H1 (cell line): ENCODE measurements at regions not wholly inside any gene's neighbourhood (a gene's known extent, or its start where the extent isn't known, plus 50 kb on each side); places are given as distances from the start of the nearest gene placed in this dataset.

Experiments
- CTCF ChIA-PET: fragments of 300-600 bp; sonication (Branson Sonifier 250); formaldehyde crosslinking; loops from one replicate; lab custom pipeline; 2021; ENCODE audit not compliant: partially characterized antibody; lab: Charles Lee
- POLR2A ChIA-PET: fragments of 300-600 bp; sonication (Branson Sonifier 250); formaldehyde crosslinking; loops from one replicate; lab custom pipeline; 2021; ENCODE audit warnings: inconsistent platforms; ENCODE audit not compliant: partially characterized antibody; lab: Charles Lee
- DNase-seq, 2 experiments: peaks; one replicate each; pipeline versions ENCODE4 v3.0.0 to v3.0.0-alpha.2; 2010 to 2022; ENCODE audit warnings: low spot score in 2 of 2, low read depth in 1 of 2, mixed read lengths in 1 of 2
- FAIRE-seq: peaks from 2 replicates; lab custom pipeline; 2011; peaks lifted over from hg19 to GRCh38; lab: Jason Lieb, UNC
- H2AFZ ChIP-seq: 2 replicates; pipeline ENCODE4 v1.8.1; 2012; ENCODE audit warnings: low read length, inconsistent platforms
- H2AK5ac ChIP-seq: 2 replicates; pipeline ENCODE4 v1.6.1; 2013; ENCODE audit warnings: low read depth, low read length
- H2BK120ac ChIP-seq: replicated peaks from 2 replicates; pipeline ENCODE3; 2013; ENCODE audit warnings: low read depth, low read length, inconsistent platforms
- H2BK12ac ChIP-seq: 2 replicates; pipeline ENCODE4 v1.6.1; 2013; ENCODE audit warnings: low read depth, low read length
- H2BK15ac ChIP-seq: 2 replicates; pipeline ENCODE4 v1.6.1; 2013; ENCODE audit warnings: low read length
- H2BK20ac ChIP-seq: 2 replicates; pipeline ENCODE4 v1.6.1; 2013; ENCODE audit warnings: low read length
- H2BK5ac ChIP-seq: 2 replicates; pipeline ENCODE4 v1.6.1; 2013; ENCODE audit warnings: low read depth, low read length
- H3K14ac ChIP-seq: 2 replicates; pipeline ENCODE4 v1.6.1; 2013; ENCODE audit warnings: inconsistent platforms; ENCODE audit not compliant: insufficient read length
- H3K18ac ChIP-seq: 2 replicates; pipeline ENCODE4 v1.6.1; 2013; ENCODE audit warnings: low read length; ENCODE audit errors: extremely low read depth
- H3K23ac ChIP-seq: 2 replicates; pipeline ENCODE4 v1.6.1; 2013; ENCODE audit warnings: inconsistent platforms; ENCODE audit not compliant: insufficient read length
- H3K23me2 ChIP-seq: 2 replicates; pipeline ENCODE4 v1.6.1; 2013; ENCODE audit warnings: low read depth, low read length
- H3K27ac ChIP-seq: 2 replicates; pipeline ENCODE4 v1.6.1; 2011; ENCODE audit warnings: low read depth, low read length, inconsistent platforms
- H3K27me3 ChIP-seq, 4 experiments: replicated peaks in 1 of 4; 1 replicate in 1 of 4; 2 replicates in 3 of 4; pipeline versions ENCODE4 v1.6.1 to v1.8.1; 2011 to 2013; ENCODE audit warnings: low read length in 3 of 4, mild to moderate bottlenecking in 3 of 4, inconsistent platforms in 2 of 4, mixed read lengths in 2 of 4, moderate library complexity in 1 of 4; ENCODE audit not compliant: control insufficient read depth in 3 of 4, insufficient read depth in 3 of 4; ENCODE audit errors: extremely low read depth in 1 of 4
- H3K36me3 ChIP-seq, 4 experiments: 2 replicates each; pipeline versions ENCODE4 v1.6.1 to v1.8.1; 2011 to 2013; ENCODE audit warnings: mild to moderate bottlenecking in 4 of 4, low read length in 3 of 4, moderate library complexity in 2 of 4, control low read depth in 1 of 4, inconsistent platforms in 1 of 4; ENCODE audit not compliant: insufficient read depth in 4 of 4, control insufficient read depth in 2 of 4
- H3K4ac ChIP-seq: replicated peaks from 2 replicates; pipeline ENCODE3; 2013; ENCODE audit warnings: low read length, low read depth, mixed read lengths, inconsistent platforms; ENCODE audit not compliant: insufficient read length
- H3K4me1 ChIP-seq, 4 experiments: replicated peaks in 1 of 4; 1 replicate in 1 of 4; 2 replicates in 3 of 4; pipeline versions ENCODE4 v1.6.1 to v1.8.1; 2011 to 2013; ENCODE audit warnings: low read length in 3 of 4, inconsistent platforms in 2 of 4, mixed read lengths in 1 of 4; ENCODE audit not compliant: insufficient read depth in 4 of 4, control insufficient read depth in 3 of 4
- H3K4me2 ChIP-seq, 2 experiments: 2 replicates each; pipeline versions ENCODE4 v1.6.1 to v1.8.1; 2011 to 2013; ENCODE audit warnings: low read depth in 2 of 2, low read length in 2 of 2, control low read depth in 1 of 2, inconsistent platforms in 1 of 2, mild to moderate bottlenecking in 1 of 2; ENCODE audit not compliant: insufficient read depth in 1 of 2
- H3K4me3 ChIP-seq, 4 experiments: fragments of 200-600, 300-600 bp in 1 of 4; sonication (generic), shearing (Covaris generic), sonication (Bioruptor Twin) in 1 of 4; 2 replicates each; pipeline versions ENCODE4 v1.5.1 to v1.8.1; 2011 to 2016; ENCODE audit warnings: low read length in 4 of 4, low read depth in 3 of 4, control low read depth in 2 of 4, inconsistent platforms in 2 of 4, mild to moderate bottlenecking in 2 of 4, mixed read lengths in 1 of 4, moderate library complexity in 1 of 4; ENCODE audit not compliant: insufficient read depth in 2 of 4; ENCODE audit errors: extremely low read depth in 1 of 4
- H3K56ac ChIP-seq: replicated peaks from 2 replicates; pipeline ENCODE3; 2013; ENCODE audit warnings: low read depth, mild to moderate bottlenecking, mixed read lengths, low read length, inconsistent platforms; ENCODE audit not compliant: insufficient read length
- H3K79me1 ChIP-seq: 2 replicates; pipeline ENCODE4 v1.6.1; 2013; ENCODE audit warnings: low read depth, low read length, control low read depth
- H3K79me2 ChIP-seq, 2 experiments: 2 replicates each; pipeline versions ENCODE4 v1.6.1 to v1.8.1; 2012 to 2013; ENCODE audit warnings: low read length in 2 of 2, mild to moderate bottlenecking in 2 of 2, inconsistent platforms in 1 of 2; ENCODE audit not compliant: insufficient read depth in 2 of 2, control insufficient read depth in 1 of 2
- H3K9ac ChIP-seq, 4 experiments: replicated peaks in 1 of 4; 1 replicate in 1 of 4; 2 replicates in 3 of 4; pipeline versions ENCODE4 v1.6.1 to v1.8.1; 2011 to 2013; ENCODE audit warnings: low read depth in 3 of 4, low read length in 3 of 4, control low read depth in 2 of 4, mild to moderate bottlenecking in 2 of 4, moderate library complexity in 2 of 4, inconsistent platforms in 1 of 4; ENCODE audit errors: extremely low read depth in 1 of 4
- H3K9me3 ChIP-seq, 2 experiments: 2 replicates each; pipeline versions ENCODE4 v1.6.1 to v1.8.1; 2012 to 2013; ENCODE audit warnings: mild to moderate bottlenecking in 2 of 2, moderate library complexity in 2 of 2, control low read depth in 1 of 2, inconsistent platforms in 1 of 2, low read depth in 1 of 2, low read length in 1 of 2, mixed read lengths in 1 of 2; ENCODE audit not compliant: insufficient read depth in 2 of 2
- H4K20me1 ChIP-seq, 2 experiments: replicated peaks in 1 of 2; 2 replicates each; pipeline versions ENCODE3 to v1.8.1; 2011 to 2013; ENCODE audit warnings: inconsistent platforms in 2 of 2, low read length in 2 of 2, mild to moderate bottlenecking in 1 of 2; ENCODE audit not compliant: insufficient read depth in 2 of 2, control insufficient read depth in 1 of 2
- H4K5ac ChIP-seq: 2 replicates; pipeline ENCODE4 v1.6.1; 2013; ENCODE audit warnings: low read length, low read depth, mixed read lengths, inconsistent platforms; ENCODE audit not compliant: insufficient read length
- H4K8ac ChIP-seq: 2 replicates; pipeline ENCODE4 v1.8.0; 2013; ENCODE audit warnings: mild to moderate bottlenecking, moderate library complexity, low read length, inconsistent platforms; ENCODE audit not compliant: insufficient read depth; ENCODE audit errors: extremely low read depth
- H4K91ac ChIP-seq: replicated peaks from 2 replicates; pipeline ENCODE3; 2013; ENCODE audit warnings: low read length, mixed read lengths, inconsistent platforms; ENCODE audit not compliant: insufficient read length
- EZH2 ChIP-seq: fragments of 200-600 bp; sonication (generic); IDR thresholded peaks from 2 replicates; pipeline ENCODE4 v1.7.1; 2012; ENCODE audit warnings: low read depth, mild to moderate bottlenecking, moderate library complexity, low read length, inconsistent platforms; ENCODE audit not compliant: severe bottlenecking
- KDM5A ChIP-seq: fragments of 200-600 bp; IDR thresholded peaks from 2 replicates; pipeline ENCODE4 v1.7.1; 2012; ENCODE audit warnings: mild to moderate bottlenecking, low read length, inconsistent platforms, mixed read lengths
- NRF1 ChIP-seq: IDR thresholded peaks from 2 replicates; pipeline ENCODE4 v1.6.1; 2011; ENCODE audit warnings: mild to moderate bottlenecking, low read depth, low read length, improper control_type of control experiment
- POLR2A ChIP-seq, 2 experiments: IDR thresholded peaks; 1 replicate in 1 of 2; 2 replicates in 1 of 2; pipeline ENCODE4 v1.6.1; 2011; ENCODE audit warnings: low read depth in 2 of 2, low read length in 2 of 2, mild to moderate bottlenecking in 2 of 2; ENCODE audit errors: control extremely low read depth in 1 of 2
- POU5F1 ChIP-seq: IDR thresholded peaks from 2 replicates; pipeline ENCODE4 v1.6.1; 2011; ENCODE audit warnings: low read depth, mild to moderate bottlenecking, low read length, moderate library complexity
- SIRT6 ChIP-seq: IDR thresholded peaks from one replicate; pipeline ENCODE4 v1.7.1; 2012; ENCODE audit warnings: low read length, inconsistent platforms
- SP4 ChIP-seq: IDR thresholded peaks from 2 replicates; pipeline ENCODE4 v1.6.1; 2012; ENCODE audit warnings: low read length, inconsistent platforms
- ZNF274 ChIP-seq: IDR thresholded peaks from 2 replicates; pipeline ENCODE4 v1.7.0; 2012; ENCODE audit warnings: low read length, borderline replicate concordance; ENCODE audit errors: extremely low read depth
- WGBS, 2 experiments: shearing (Covaris generic) in 1 of 2; methylation state at CpG; one replicate each; pipeline versions ENCODE4 v1.1.6 to v1.1.7; 2013 to 2015; ENCODE audit warnings: low lambda C conversion rate in 2 of 2, mixed read lengths in 2 of 2, inconsistent platforms in 1 of 2, low coverage in 1 of 2, missing lambda C conversion rate in 1 of 2; ENCODE audit not compliant: insufficient replicate concordance in 2 of 2, insufficient coverage in 1 of 2, insufficient read length in 1 of 2; ENCODE audit errors: extremely low coverage in 1 of 2, missing lambda C conversion rate in 1 of 2; 5-methylcytosine and 5-hydroxymethylcytosine counted together

- H3K4me3 ChIP-seq = no peak overlapping the region
- H2AK5ac ChIP-seq = no peak overlapping the region
- no peaks in the 10 kb centered on the region for H3K79me1 ChIP-seq
- H2BK120ac ChIP-seq = no peak overlapping the region
- TF ChIP-seq ZNF274 (no peak), SP4 (no peak), NRF1 (no peak), EZH2 (no peak), POU5F1 (no peak), SIRT6 (no peak), KDM5A (no peak), POLR2A (IDR thresholded peaks at IDR 0.05; ENCODE audit: control extremely low read depth in 1 of 2, low read depth in 2 of 2, low read length in 2 of 2) (no peak)
- H3K23me2 ChIP-seq = no peaks in the 10 kb centered on the region
- no peak for DNase-seq
- H3K36me3 ChIP-seq = no peaks in the 10 kb centered on the region
- H3K4me2 ChIP-seq = no peak overlapping the region
- no peak overlapping the region for H3K56ac ChIP-seq
- H4K8ac ChIP-seq = no peak overlapping the region
- H4K20me1 ChIP-seq = no peaks in the 10 kb centered on the region
- 91% methylated on average over 4 of the region's 4 CpGs; no CpG with 5 or more reads in 1 of the 2 experiments for WGBS, 2 experiments
- H4K5ac ChIP-seq = no peak overlapping the region
- H2BK5ac ChIP-seq = no peak overlapping the region
- H3K18ac ChIP-seq = no peak overlapping the region
- no peak overlapping the region for H3K9ac ChIP-seq
- no peak overlapping the region for H3K23ac ChIP-seq
- H2BK15ac ChIP-seq = no peak overlapping the region
- H3K4me1 ChIP-seq = peaks cover 0 to 3% (median 0%) of the 10 kb centered on the region in 4 experiments; a peak in 1 of 7 replicates
- no peaks in the 10 kb centered on the region for H3K9me3 ChIP-seq
- no peak for FAIRE-seq
- H2AFZ ChIP-seq = 0 out of 2 replicates have a peak overlapping the region, but pooled peaks have one; percentile 31
- H3K4ac ChIP-seq = no peak overlapping the region
- H4K91ac ChIP-seq = no peak overlapping the region
- H3K27ac ChIP-seq = no peak overlapping the region
- no peak overlapping the region for H3K14ac ChIP-seq
- peaks cover 0 to 3% (median 0%) of the 10 kb centered on the region in 4 experiments; a peak in 2 of 7 replicates for H3K27me3 ChIP-seq
- no peak overlapping the region for H2BK12ac ChIP-seq
- no peaks in the 10 kb centered on the region for H3K79me2 ChIP-seq
- ChIA-PET POLR2A (no interaction called here), CTCF (interaction anchor here (0.6 to 1.7 kb wide), 2 partner anchors 224 to 339 kb away, joined by 3 read pairs; no protein-coding TSS in a partner anchor)
- no peak overlapping the region for H2BK20ac ChIP-seq
These were observed 211.6 kb upstream of the MARCKS start for GRCh38 chr6:113645576-113645970.
